Osteoblast (primary cell): ENCODE measurements at regions not wholly inside any gene's neighbourhood (a gene's known extent, or its start where the extent isn't known, plus 50 kb on each side); places are given as distances from the start of the nearest gene placed in this dataset.

ENCODE experiments used
- DNase-seq: peaks from one replicate; pipeline ENCODE4 v3.0.0; 2011; ENCODE audit warnings: low spot score, mixed read lengths; ENCODE audit not compliant: insufficient read length; ENCODE audit errors: missing footprints
- H2AFZ ChIP-seq: 2 replicates; pipeline ENCODE4 v1.6.0; 2011; ENCODE audit warnings: mild to moderate bottlenecking, low read length
- H3K27ac ChIP-seq: 2 replicates; pipeline ENCODE4 v1.5.1; 2011; ENCODE audit warnings: mild to moderate bottlenecking, low read depth, low read length, moderate library complexity
- H3K27me3 ChIP-seq: 2 replicates; pipeline ENCODE4 v1.6.0; 2012; ENCODE audit warnings: mild to moderate bottlenecking, control low read depth, inconsistent platforms, low read length, moderate library complexity; ENCODE audit not compliant: insufficient read depth
- H3K36me3 ChIP-seq: 2 replicates; pipeline ENCODE4 v1.5.1; 2011; ENCODE audit warnings: mild to moderate bottlenecking, low read length, control low read depth, moderate library complexity; ENCODE audit not compliant: insufficient read depth
- H3K4me1 ChIP-seq: 2 replicates; pipeline ENCODE4 v1.5.1; 2011; ENCODE audit warnings: mild to moderate bottlenecking, low read length, control low read depth, moderate library complexity; ENCODE audit not compliant: insufficient read depth
- H3K4me2 ChIP-seq: 2 replicates; pipeline ENCODE4 v1.6.0; 2011; ENCODE audit warnings: mild to moderate bottlenecking, low read length; ENCODE audit not compliant: insufficient read depth
- H3K4me3 ChIP-seq: fragments of 200-600 bp; sonication (generic); 3 replicates; pipeline ENCODE4 v1.5.1; 2012; ENCODE audit warnings: mild to moderate bottlenecking, low read length, inconsistent platforms; ENCODE audit not compliant: insufficient read depth
- H3K79me2 ChIP-seq: 2 replicates; pipeline ENCODE4 v1.6.0; 2012; ENCODE audit warnings: mild to moderate bottlenecking, low read length, control low read depth, inconsistent platforms; ENCODE audit not compliant: insufficient read depth
- H3K9me3 ChIP-seq: 2 replicates; pipeline ENCODE4 v1.5.1; 2011; ENCODE audit warnings: low read depth, low read length, control low read depth
- H4K20me1 ChIP-seq: 2 replicates; pipeline ENCODE4 v1.6.0; 2012; ENCODE audit warnings: mild to moderate bottlenecking, low read length, control low read depth; ENCODE audit not compliant: insufficient read depth
- CTCF ChIP-seq: IDR thresholded peaks from 2 replicates; pipeline ENCODE4 v1.5.1; 2011; ENCODE audit warnings: mild to moderate bottlenecking, low read depth, low read length, moderate library complexity; ENCODE audit errors: extremely low read depth

- H4K20me1 ChIP-seq, result no peaks in the 10 kb centered on the region
- H3K9me3 ChIP-seq, result no peaks in the 10 kb centered on the region
- no peak overlapping the region for H2AFZ ChIP-seq
- TF ChIP-seq CTCF, result no peak
- H3K27me3 ChIP-seq, result peaks cover 13% of the 10 kb centered on the region
- H3K4me2 ChIP-seq, result no peak overlapping the region
- H3K79me2 ChIP-seq, result no peaks in the 10 kb centered on the region
- no peaks in the 10 kb centered on the region for H3K4me1 ChIP-seq
- H3K27ac ChIP-seq, result no peak overlapping the region
- no peak overlapping the region for H3K4me3 ChIP-seq
- DNase-seq, result no peak
- no peaks in the 10 kb centered on the region for H3K36me3 ChIP-seq
Observed at GRCh38 chr21:34263629-34264028, 100.2 kb upstream of the KCNE2 start.

GRCh38 chr21:34266351-34266750 is 97.5 kb upstream of the KCNE2 start:
- TF ChIP-seq CTCF, result no peak

GRCh38 chr21:34268493-34268892 is 95.3 kb upstream of the KCNE2 start:
- no peak overlapping the region for H3K4me2 ChIP-seq
- H3K4me1 ChIP-seq, result no peaks in the 10 kb centered on the region
- H3K9me3 ChIP-seq, result no peaks in the 10 kb centered on the region
- no peaks in the 10 kb centered on the region for H3K36me3 ChIP-seq
- H3K27me3 ChIP-seq, result peaks cover 38% of the 10 kb centered on the region
- H3K79me2 ChIP-seq, result no peaks in the 10 kb centered on the region
- no peaks in the 10 kb centered on the region for H4K20me1 ChIP-seq
- H2AFZ ChIP-seq, result no peak overlapping the region
- no peak overlapping the region for H3K27ac ChIP-seq
- no peak for DNase-seq
- no peak overlapping the region for H3K4me3 ChIP-seq
- no peak for TF ChIP-seq CTCF

More at GRCh38 chr21:34266351-34266750, 97.5 kb upstream of the KCNE2 start:
- no peak for DNase-seq
- peaks cover 23% of the 10 kb centered on the region for H3K27me3 ChIP-seq
- H3K4me1 ChIP-seq, result no peaks in the 10 kb centered on the region
- no peak overlapping the region for H3K4me2 ChIP-seq
- H4K20me1 ChIP-seq, result no peaks in the 10 kb centered on the region
- H3K4me3 ChIP-seq, result no peak overlapping the region
- H3K27ac ChIP-seq, result no peak overlapping the region
- no peaks in the 10 kb centered on the region for H3K79me2 ChIP-seq
- H3K9me3 ChIP-seq, result no peaks in the 10 kb centered on the region
- H2AFZ ChIP-seq, result no peak overlapping the region
- no peaks in the 10 kb centered on the region for H3K36me3 ChIP-seq

- Histone ChIP-seq H3K27me3 (peaks cover 38% of the 10 kb centered on the region), H2AFZ (no peak overlapping the region), H3K36me3 (no peaks in the 10 kb centered on the region), H3K9me3 (no peaks in the 10 kb centered on the region), H3K4me3 (no peak overlapping the region), H3K27ac (no peak overlapping the region), H3K4me1 (no peaks in the 10 kb centered on the region), H4K20me1 (no peaks in the 10 kb centered on the region), H3K79me2 (no peaks in the 10 kb centered on the region), H3K4me2 (no peak overlapping the region)
- no peak for TF ChIP-seq CTCF
- DNase-seq, result no peak
Observed at GRCh38 chr21:34270411-34270810, 93.4 kb upstream of the KCNE2 start.
